ENCODE measurements at regions not wholly inside any gene's neighbourhood (a gene's known extent, or its start where the extent isn't known, plus 50 kb on each side); places are given as distances from the start of the nearest gene placed in this dataset.

GRCh38 chr3:147960786-147961185 lies 551.6 kb downstream of the ZIC1 start:
- Histone ChIP-seq H3K36me3 (ENCODE audit: insufficient read depth) (no peaks in the 10 kb centered on the region), H3K4me2 (no peak overlapping the region), H3F3A (replicated peaks; ENCODE audit: low read depth) (no peaks in the 10 kb centered on the region), H3K9me2 (ENCODE audit: insufficient read depth) (no peaks in the 10 kb centered on the region; the same call in 1 of the 2 replicates), H2AFZ (no peak overlapping the region), H3K27ac (ENCODE audit: low read depth) (no peak overlapping the region), H3K79me2 (replicated peaks; ENCODE audit: insufficient read depth) (no peaks in the 10 kb centered on the region), H3K27me3 (ENCODE audit: insufficient read depth) (no peaks in the 10 kb centered on the region), H4K20me1 (replicated peaks; ENCODE audit: insufficient read depth) (no peaks in the 10 kb centered on the region), H3K4me1 (ENCODE audit: insufficient read depth) (peaks cover 36% of the 10 kb centered on the region), H3K4me3 (no peak overlapping the region)
- Mint-ChIP-seq H3K9me3 (no peaks in the 10 kb centered on the region), H3K36me3 (ENCODE audit: low read depth) (no peaks in the 10 kb centered on the region), H3K4me3 (no peak overlapping the region), H3K27ac (no peak overlapping the region), H3K27me3 (ENCODE audit: insufficient read depth, low read depth, poor library complexity) (peaks cover 2% of the 10 kb centered on the region), H3K4me1 (peaks cover 43% of the 10 kb centered on the region)
- TF ChIP-seq ETS1 (IDR thresholded peaks at IDR 0.05) (no peak), EZH2phosphoT487 (IDR thresholded peaks at IDR 0.05; ENCODE audit: unreplicated experiment) (no peak), EZH2 (IDR thresholded peaks at IDR 0.05; ENCODE audit: low read depth, unreplicated experiment) (no peak)
- DNase-seq (ENCODE audit: low spot score) (peak; percentile 80), ATAC-seq (peak; percentile 53; the same call in 2 of the 3 replicates)

GRCh38 chr3:147962408-147963164 lies 553.4 kb downstream of the ZIC1 start:
- Histone ChIP-seq H2AFZ (no peak overlapping the region), H3K9me2 (ENCODE audit: insufficient read depth) (no peaks in the 10 kb centered on the region; the same call in 1 of the 2 replicates), H3K27me3 (ENCODE audit: insufficient read depth) (no peaks in the 10 kb centered on the region), H3F3A (replicated peaks; ENCODE audit: low read depth) (no peaks in the 10 kb centered on the region), H3K36me3 (ENCODE audit: insufficient read depth) (no peaks in the 10 kb centered on the region), H3K79me2 (replicated peaks; ENCODE audit: insufficient read depth) (no peaks in the 10 kb centered on the region), H3K27ac (ENCODE audit: low read depth) (no peak overlapping the region; the same call in none of the 2 replicates), H3K4me1 (ENCODE audit: insufficient read depth) (peaks cover 36% of the 10 kb centered on the region), H3K4me3 (peak overlapping the region; percentile 14; the same call in 1 of the 2 replicates), H3K4me2 (peak overlapping the region; percentile 31), H4K20me1 (replicated peaks; ENCODE audit: insufficient read depth) (no peaks in the 10 kb centered on the region)
- Mint-ChIP-seq H3K9me3 (no peaks in the 10 kb centered on the region), H3K4me3 (peak overlapping the region; percentile 4; the same call in 2 of the 3 replicates), H3K36me3 (ENCODE audit: low read depth) (no peaks in the 10 kb centered on the region), H3K27me3 (ENCODE audit: insufficient read depth, low read depth, poor library complexity) (peaks cover 2% of the 10 kb centered on the region), H3K27ac (peak overlapping the region; percentile 87), H3K4me1 (peaks cover 44% of the 10 kb centered on the region)
- no peak for TF ChIP-seq POLR2AphosphoS5 (IDR thresholded peaks at IDR 0.05; ENCODE audit: low read depth)
- peak; percentile 89 for TF ChIP-seq NANOG (IDR thresholded peaks at IDR 0.05; ENCODE audit: borderline replicate concordance)
- ATAC-seq (peak; percentile 83), DNase-seq (ENCODE audit: low spot score) (peak; percentile 36)

GRCh38 chr3:147963711-147964110 lies 554.5 kb downstream of the ZIC1 start:
- Histone ChIP-seq H3K9me2 (ENCODE audit: insufficient read depth) (no peaks in the 10 kb centered on the region), H3F3A (replicated peaks; ENCODE audit: low read depth) (no peaks in the 10 kb centered on the region), H3K4me1 (ENCODE audit: insufficient read depth) (peaks cover 36% of the 10 kb centered on the region), H3K4me3 (no peak overlapping the region), H3K79me2 (replicated peaks; ENCODE audit: insufficient read depth) (no peaks in the 10 kb centered on the region), H3K27ac (ENCODE audit: low read depth) (no peak overlapping the region), H3K27me3 (ENCODE audit: insufficient read depth) (no peaks in the 10 kb centered on the region), H4K20me1 (replicated peaks; ENCODE audit: insufficient read depth) (no peaks in the 10 kb centered on the region), H2AFZ (no peak overlapping the region), H3K4me2 (no peak overlapping the region), H3K36me3 (ENCODE audit: insufficient read depth) (no peaks in the 10 kb centered on the region)
- no peaks in the 10 kb centered on the region for H3K9me3 Mint-ChIP-seq
- TF ChIP-seq NANOG (IDR thresholded peaks at IDR 0.05; ENCODE audit: borderline replicate concordance): no peak
- TF ChIP-seq CTCF (conservative IDR thresholded peaks at IDR 0.05; ENCODE audit: low read depth in 2 of 2): no peak
- TF ChIP-seq ZNF331 (CRISPR knock-in tag; IDR thresholded peaks at IDR 0.05; ENCODE audit: low read depth): no peak
- no peak for TF ChIP-seq ZNF114 (CRISPR knock-in tag; IDR thresholded peaks at IDR 0.05)
- TF ChIP-seq POLR2AphosphoS5 (IDR thresholded peaks at IDR 0.05; ENCODE audit: low read depth): no peak
- TF ChIP-seq JUNB (IDR thresholded peaks at IDR 0.05; ENCODE audit: unreplicated experiment): no peak
- no peak for TF ChIP-seq EZH2phosphoT487 (IDR thresholded peaks at IDR 0.05; ENCODE audit: unreplicated experiment)
- no peak for TF ChIP-seq ETS1 (IDR thresholded peaks at IDR 0.05)
- TF ChIP-seq STAT1 (IDR thresholded peaks at IDR 0.05; ENCODE audit: unreplicated experiment): no peak
- ATAC-seq (no peak), DNase-seq (ENCODE audit: low spot score) (no peak)
- no peak overlapping the region for H3K4me3 Mint-ChIP-seq
- peaks cover 2% of the 10 kb centered on the region for H3K27me3 Mint-ChIP-seq (ENCODE audit: insufficient read depth, low read depth, poor library complexity)
- H3K36me3 Mint-ChIP-seq (ENCODE audit: low read depth): no peaks in the 10 kb centered on the region
- H3K27ac Mint-ChIP-seq: no peak overlapping the region
- peaks cover 44% of the 10 kb centered on the region for H3K4me1 Mint-ChIP-seq

Measured in GM23338 (cell line).